Mucosa of rectum (tissue), 2 donors: ENCODE measurements at regions not wholly inside any gene's neighbourhood (a gene's known extent, or its start where the extent isn't known, plus 50 kb on each side); places are given as distances from the start of the nearest gene placed in this dataset.

Experiments used
- H3K27ac ChIP-seq, 2 donors: one replicate each; pipeline ENCODE4 v1.7.0; 2013; ENCODE audit warnings: inconsistent platforms in 2 of 2, low read depth in 2 of 2, low read length in 2 of 2
- H3K27me3 ChIP-seq, 2 donors: one replicate each; pipeline ENCODE4 v1.7.0; 2013; ENCODE audit warnings: low read length in 2 of 2; ENCODE audit not compliant: control insufficient read depth in 2 of 2, insufficient read depth in 2 of 2
- H3K36me3 ChIP-seq, 2 donors: one replicate each; pipeline ENCODE4 v1.7.0; 2013; ENCODE audit warnings: low read length in 2 of 2; ENCODE audit not compliant: control insufficient read depth in 2 of 2, insufficient read depth in 2 of 2
- H3K4me1 ChIP-seq, 2 donors: one replicate each; pipeline ENCODE4 v1.7.0; 2013; ENCODE audit warnings: low read length in 2 of 2, mild to moderate bottlenecking in 1 of 2; ENCODE audit not compliant: control insufficient read depth in 2 of 2, insufficient read depth in 2 of 2
- H3K4me3 ChIP-seq, 2 donors: one replicate each; pipeline ENCODE4 v1.7.0; 2013; ENCODE audit warnings: low read length in 2 of 2
- H3K9ac ChIP-seq, 2 donors: one replicate each; pipeline ENCODE4 v1.7.0; 2013; ENCODE audit warnings: low read length in 2 of 2, low read depth in 1 of 2, mild to moderate bottlenecking in 1 of 2
- H3K9me3 ChIP-seq, 2 donors: one replicate each; pipeline ENCODE4 v1.7.0; 2013; ENCODE audit warnings: low read length in 2 of 2; ENCODE audit not compliant: control insufficient read depth in 2 of 2
- donor health status: healthy.
- donor health status: Normal muscosa, but diverticular disease.

DNA sequence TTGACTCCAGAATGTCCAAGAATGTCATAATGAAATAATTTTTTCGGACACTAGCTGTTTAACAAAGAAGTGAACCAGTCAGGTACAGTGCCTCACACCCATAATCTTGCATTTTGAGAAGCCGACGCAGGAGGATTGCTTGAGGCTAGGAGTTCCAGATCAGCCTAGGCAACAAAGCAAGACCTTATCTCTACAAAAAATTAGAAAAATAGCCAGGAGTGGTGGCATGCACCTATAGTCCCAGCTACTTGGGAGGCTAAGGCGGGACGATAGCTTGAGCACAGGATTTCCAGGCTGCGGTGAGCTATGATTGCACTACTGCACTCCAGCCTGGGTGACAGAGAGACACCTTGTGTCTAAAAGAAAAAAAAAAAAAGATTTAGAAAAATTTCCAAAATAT, 235.8 kb upstream of the FN1 start:
- Histone ChIP-seq H3K9ac (no peak overlapping the region), H3K4me3 (no peak overlapping the region), H3K9me3 (no peaks in the 10 kb centered on the region), H3K27ac (no peak overlapping the region), H3K4me1 (no peaks in the 10 kb centered on the region), H3K27me3 (no peaks in the 10 kb centered on the region), H3K36me3 (no peaks in the 10 kb centered on the region)

- Histone ChIP-seq H3K9ac (no peak overlapping the region), H3K36me3 (no peaks in the 10 kb centered on the region), H3K4me3 (no peak overlapping the region), H3K27ac (no peak overlapping the region), H3K4me1 (no peaks in the 10 kb centered on the region), H3K9me3 (no peaks in the 10 kb centered on the region), H3K27me3 (no peaks in the 10 kb centered on the region)
Measured at GRCh38 chr2:215671244-215671643, 235.4 kb upstream of the FN1 start.

DNA sequence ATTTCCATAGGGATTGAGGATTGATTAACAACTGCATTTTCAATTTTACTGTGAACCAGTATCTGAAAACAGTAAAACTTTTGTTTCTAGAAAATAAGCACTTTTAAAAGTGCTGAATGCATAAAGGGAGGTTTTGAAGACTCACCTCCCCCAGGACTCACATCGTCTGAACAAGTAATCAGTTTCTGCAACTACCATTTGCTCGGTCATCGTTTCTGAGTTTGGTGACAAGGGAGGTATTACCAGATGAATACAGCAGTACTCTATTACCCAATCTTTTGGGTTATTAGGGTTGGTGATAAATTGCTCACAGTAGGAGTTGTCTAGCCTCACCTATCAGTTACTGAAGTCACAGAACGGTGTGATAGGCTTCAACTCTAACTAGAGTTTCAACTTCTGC, 234.5 kb upstream of the FN1 start:
- Histone ChIP-seq H3K9ac (no peak overlapping the region), H3K4me1 (no peaks in the 10 kb centered on the region), H3K27ac (no peak overlapping the region), H3K27me3 (no peaks in the 10 kb centered on the region), H3K36me3 (no peaks in the 10 kb centered on the region), H3K4me3 (no peak overlapping the region), H3K9me3 (no peaks in the 10 kb centered on the region)

GRCh38 chr2:215668378-215668775, 232.5 kb upstream of the FN1 start:
- Histone ChIP-seq H3K27ac (no peak overlapping the region), H3K9ac (no peak overlapping the region), H3K4me3 (no peak overlapping the region), H3K9me3 (no peaks in the 10 kb centered on the region), H3K4me1 (no peaks in the 10 kb centered on the region), H3K27me3 (no peaks in the 10 kb centered on the region), H3K36me3 (no peaks in the 10 kb centered on the region)

GRCh38 chr2:215667585-215668377, 231.9 kb upstream of the FN1 start:
- no peak overlapping the region for H3K27ac ChIP-seq
- H3K36me3 ChIP-seq, result no peaks in the 10 kb centered on the region
- no peak overlapping the region for H3K4me3 ChIP-seq
- no peaks in the 10 kb centered on the region for H3K9me3 ChIP-seq
- no peaks in the 10 kb centered on the region for H3K4me1 ChIP-seq
- no peak overlapping the region for H3K9ac ChIP-seq
- no peaks in the 10 kb centered on the region for H3K27me3 ChIP-seq

DNA sequence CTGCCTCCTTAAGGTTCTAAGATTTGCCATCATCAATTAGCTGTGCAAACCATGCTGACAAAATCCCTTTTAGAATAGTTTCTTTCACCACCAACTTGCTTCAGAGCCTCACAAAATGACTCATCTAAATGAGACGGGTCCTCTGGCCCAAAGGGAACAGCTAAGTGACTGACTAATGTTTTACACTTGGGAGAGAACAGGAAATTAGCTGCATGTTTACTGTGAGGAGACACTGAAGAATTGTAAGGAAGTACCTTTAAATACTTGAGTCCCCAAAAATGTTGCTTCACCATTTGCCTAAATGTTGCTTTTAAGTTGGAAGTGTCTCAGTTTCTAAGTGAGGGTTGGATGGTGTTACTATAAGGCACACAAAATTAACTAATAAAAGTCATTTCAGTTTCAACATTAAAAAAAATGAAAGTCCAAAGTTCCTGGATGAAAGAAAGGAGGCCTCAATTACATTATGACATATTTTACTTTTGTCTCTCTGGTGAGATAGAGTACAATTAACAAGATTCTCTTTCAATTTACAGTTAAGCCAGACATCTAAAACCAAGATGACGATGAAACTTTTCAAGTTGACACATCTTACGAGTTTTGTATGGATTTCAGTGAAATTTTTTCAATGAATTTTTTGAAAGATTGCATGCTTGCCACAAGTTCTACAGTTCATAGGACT, 229.1 kb upstream of the FN1 start:
- Histone ChIP-seq H3K27me3 (no peaks in the 10 kb centered on the region), H3K9ac (no peak overlapping the region), H3K9me3 (no peaks in the 10 kb centered on the region), H3K4me1 (no peaks in the 10 kb centered on the region), H3K36me3 (no peaks in the 10 kb centered on the region), H3K27ac (no peak overlapping the region), H3K4me3 (no peak overlapping the region)

- H3K9me3 ChIP-seq, result no peaks in the 10 kb centered on the region
- H3K27ac ChIP-seq, result no peak overlapping the region
- no peak overlapping the region for H3K9ac ChIP-seq
- H3K27me3 ChIP-seq, result no peaks in the 10 kb centered on the region
- no peaks in the 10 kb centered on the region for H3K4me1 ChIP-seq
- no peak overlapping the region for H3K4me3 ChIP-seq
- no peaks in the 10 kb centered on the region for H3K36me3 ChIP-seq
Measured at GRCh38 chr2:215662715-215663114, 226.8 kb upstream of the FN1 start.

GRCh38 chr2:215660687-215661086, 224.8 kb upstream of the FN1 start:
- H3K36me3 ChIP-seq, result no peaks in the 10 kb centered on the region
- no peaks in the 10 kb centered on the region for H3K4me1 ChIP-seq
- H3K27me3 ChIP-seq, result no peaks in the 10 kb centered on the region
- no peak overlapping the region for H3K27ac ChIP-seq
- H3K9ac ChIP-seq, result no peak overlapping the region
- no peak overlapping the region for H3K4me3 ChIP-seq
- no peaks in the 10 kb centered on the region for H3K9me3 ChIP-seq

- Histone ChIP-seq H3K9ac (no peak overlapping the region), H3K9me3 (no peaks in the 10 kb centered on the region), H3K4me1 (no peaks in the 10 kb centered on the region), H3K27me3 (no peaks in the 10 kb centered on the region), H3K36me3 (no peaks in the 10 kb centered on the region), H3K27ac (no peak overlapping the region), H3K4me3 (no peak overlapping the region)
Measured at GRCh38 chr2:215659650-215660049, 223.8 kb upstream of the FN1 start.

GRCh38 chr2:215658635-215659305, 222.9 kb upstream of the FN1 start:
- no peak overlapping the region for H3K9ac ChIP-seq
- no peaks in the 10 kb centered on the region for H3K9me3 ChIP-seq
- no peaks in the 10 kb centered on the region for H3K36me3 ChIP-seq
- no peak overlapping the region for H3K4me3 ChIP-seq
- H3K27me3 ChIP-seq, result no peaks in the 10 kb centered on the region
- no peaks in the 10 kb centered on the region for H3K4me1 ChIP-seq
- H3K27ac ChIP-seq, result no peak overlapping the region
